Non-pigmented ciliary epithelial cell (primary cell): ENCODE measurements at regions not wholly inside any gene's neighbourhood (a gene's known extent, or its start where the extent isn't known, plus 50 kb on each side); places are given as distances from the start of the nearest gene placed in this dataset.
"Not testable (repeated sequence)": the region's sequence is repeated elsewhere in the genome, so short reads cannot be mapped to it uniquely, and the experiment has no call there.

Experiments used
- DNase-seq: peaks from one replicate; pipeline ENCODE4 v3.0.0-alpha.2; 2010; ENCODE audit warnings: low read depth

- no peak for DNase-seq
These were observed 116.3 kb upstream of the ERG start for GRCh38 chr21:38614558-38614957.

- DNase-seq, result no peak
These were observed 121.2 kb upstream of the ERG start for GRCh38 chr21:38619480-38619879.

GRCh38 chr21:38619992-38620479 is 121.8 kb upstream of the ERG start:
- DNase-seq, result no peak

GRCh38 chr21:38621132-38621531 is 122.9 kb upstream of the ERG start:
- no peak for DNase-seq

GRCh38 chr21:38622081-38622826 is 124.0 kb upstream of the ERG start:
- DNase-seq, result no peak

GRCh38 chr21:38622827-38623209 is 124.5 kb upstream of the ERG start:
- no peak for DNase-seq

- DNase-seq, result no peak
These were observed 125.3 kb upstream of the ERG start for GRCh38 chr21:38623552-38623951.

- DNase-seq, result no peak
These were observed 126.7 kb upstream of the ERG start for GRCh38 chr21:38625000-38625399.

- DNase-seq, result no peak
These were observed 128.0 kb upstream of the ERG start for GRCh38 chr21:38626306-38626705.

- no peak for DNase-seq
These were observed 130.1 kb upstream of the ERG start for GRCh38 chr21:38628349-38628748.

GRCh38 chr21:38631206-38631605 is 132.9 kb upstream of the ERG start:
- no peak for DNase-seq

- DNase-seq, result no peak
These were observed 133.4 kb upstream of the ERG start for GRCh38 chr21:38631676-38632075.

- DNase-seq, result no peak
These were observed 138.9 kb upstream of the ERG start for GRCh38 chr21:38637161-38637560.

GRCh38 chr21:38639571-38640354 is 141.5 kb upstream of the ERG start:
- DNase-seq, result no peak

- DNase-seq, result not testable (repeated sequence)
These were observed 142.1 kb upstream of the ERG start for GRCh38 chr21:38640355-38640742.

GRCh38 chr21:38643404-38644023 is 145.2 kb upstream of the ERG start:
- DNase-seq, result no peak

GRCh38 chr21:38645282-38645681 is 147.0 kb upstream of the ERG start:
- peak; percentile 83 for DNase-seq

- no peak for DNase-seq
These were observed 148.0 kb upstream of the ERG start for GRCh38 chr21:38646213-38646837.

GRCh38 chr21:38649120-38649519 is 150.8 kb upstream of the ERG start:
- DNase-seq, result no peak

- DNase-seq, result no peak
These were observed 153.3 kb upstream of the ERG start for GRCh38 chr21:38651570-38651969.

GRCh38 chr21:38652396-38652795 is 153.3 kb upstream of the ETS2 start:
- DNase-seq, result no peak

GRCh38 chr21:38654580-38654979 is 151.1 kb upstream of the ETS2 start:
- DNase-seq, result no peak

GRCh38 chr21:38658511-38658910 is 147.2 kb upstream of the ETS2 start:
- no peak for DNase-seq
